Ishikawa (cell line): ENCODE measurements at regions not wholly inside any gene's neighbourhood (a gene's known extent, or its start where the extent isn't known, plus 50 kb on each side); places are given as distances from the start of the nearest gene placed in this dataset.

Experiments used
- EGR1 ChIP-seq: IDR thresholded peaks from 2 replicates; pipeline ENCODE4 v1.6.1; 2012
- EP300 ChIP-seq: IDR thresholded peaks from 2 replicates; pipeline ENCODE4 v1.6.1; 2012; ENCODE audit warnings: borderline replicate concordance
- FOXM1 ChIP-seq: IDR thresholded peaks from 2 replicates; pipeline ENCODE4 v1.6.1; 2012; ENCODE audit warnings: low read depth, borderline replicate concordance
- RAD21 ChIP-seq: IDR thresholded peaks from 2 replicates; pipeline ENCODE4 v1.6.1; 2012; ENCODE audit warnings: low read depth
- TAF1 ChIP-seq: IDR thresholded peaks from 2 replicates; pipeline ENCODE4 v1.6.1; 2012; ENCODE audit warnings: low read depth, mild to moderate bottlenecking
- TCF12 ChIP-seq: IDR thresholded peaks from 2 replicates; pipeline ENCODE4 v1.6.1; 2012; ENCODE audit warnings: low read depth
- YY1 ChIP-seq: IDR thresholded peaks from 2 replicates; pipeline ENCODE4 v1.6.1; 2012; ENCODE audit warnings: low read depth
- TF ChIP-seq, protein P1 (sequence below): IDR thresholded peaks from 2 replicates; pipeline ENCODE4 v1.6.1; 2012; ENCODE audit warnings: low read depth, mild to moderate bottlenecking
- TF ChIP-seq, protein P2 (sequence below): IDR thresholded peaks from 2 replicates; pipeline ENCODE4 v1.6.1; 2012
- TF ChIP-seq, protein P3 (sequence below): IDR thresholded peaks from 2 replicates; pipeline ENCODE4 v1.6.1; 2012

DNA sequence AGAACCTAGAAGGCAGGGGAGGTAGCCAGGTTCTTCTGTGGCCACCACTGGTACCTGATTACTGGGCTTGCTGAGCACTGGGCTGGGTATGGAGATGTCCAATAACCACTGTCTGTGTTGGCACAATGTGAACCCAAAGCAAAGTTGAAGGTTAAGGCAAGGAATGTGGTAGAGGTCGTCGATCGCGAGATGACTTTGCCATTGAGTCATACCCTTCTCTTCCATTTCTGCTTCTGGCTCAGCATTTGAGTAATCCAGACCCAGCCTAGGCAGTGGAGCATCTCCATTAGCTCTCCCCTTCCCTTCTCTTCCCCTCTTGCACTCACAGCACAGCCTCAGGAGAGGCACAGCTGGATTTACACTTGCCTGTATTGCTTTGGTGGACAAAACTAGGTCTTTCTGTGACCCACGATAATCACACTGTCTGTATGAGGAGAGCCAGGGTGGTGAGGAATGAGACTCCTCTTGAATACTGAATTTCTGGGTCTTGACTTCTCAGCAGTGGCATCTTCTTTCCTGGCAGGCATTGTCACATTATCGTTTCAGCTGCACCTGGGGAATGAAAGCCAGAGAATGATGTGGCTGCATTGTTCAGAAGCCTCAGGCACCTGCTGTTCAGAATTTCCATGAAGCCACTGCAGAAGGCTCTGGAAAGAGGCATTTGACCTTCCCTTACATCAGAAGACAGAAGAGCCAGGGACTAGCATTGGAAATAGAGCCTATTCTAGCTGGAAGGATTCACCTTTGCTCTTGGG, 272.6 kb downstream of the PDCD6IP start:
- TF ChIP-seq YY1 (no peak), EP300 (no peak), EGR1 (no peak), TAF1 (no peak), TCF12 (no peak), RAD21 (no peak), FOXM1 (no peak)
- TF ChIP-seq, protein P1, sequence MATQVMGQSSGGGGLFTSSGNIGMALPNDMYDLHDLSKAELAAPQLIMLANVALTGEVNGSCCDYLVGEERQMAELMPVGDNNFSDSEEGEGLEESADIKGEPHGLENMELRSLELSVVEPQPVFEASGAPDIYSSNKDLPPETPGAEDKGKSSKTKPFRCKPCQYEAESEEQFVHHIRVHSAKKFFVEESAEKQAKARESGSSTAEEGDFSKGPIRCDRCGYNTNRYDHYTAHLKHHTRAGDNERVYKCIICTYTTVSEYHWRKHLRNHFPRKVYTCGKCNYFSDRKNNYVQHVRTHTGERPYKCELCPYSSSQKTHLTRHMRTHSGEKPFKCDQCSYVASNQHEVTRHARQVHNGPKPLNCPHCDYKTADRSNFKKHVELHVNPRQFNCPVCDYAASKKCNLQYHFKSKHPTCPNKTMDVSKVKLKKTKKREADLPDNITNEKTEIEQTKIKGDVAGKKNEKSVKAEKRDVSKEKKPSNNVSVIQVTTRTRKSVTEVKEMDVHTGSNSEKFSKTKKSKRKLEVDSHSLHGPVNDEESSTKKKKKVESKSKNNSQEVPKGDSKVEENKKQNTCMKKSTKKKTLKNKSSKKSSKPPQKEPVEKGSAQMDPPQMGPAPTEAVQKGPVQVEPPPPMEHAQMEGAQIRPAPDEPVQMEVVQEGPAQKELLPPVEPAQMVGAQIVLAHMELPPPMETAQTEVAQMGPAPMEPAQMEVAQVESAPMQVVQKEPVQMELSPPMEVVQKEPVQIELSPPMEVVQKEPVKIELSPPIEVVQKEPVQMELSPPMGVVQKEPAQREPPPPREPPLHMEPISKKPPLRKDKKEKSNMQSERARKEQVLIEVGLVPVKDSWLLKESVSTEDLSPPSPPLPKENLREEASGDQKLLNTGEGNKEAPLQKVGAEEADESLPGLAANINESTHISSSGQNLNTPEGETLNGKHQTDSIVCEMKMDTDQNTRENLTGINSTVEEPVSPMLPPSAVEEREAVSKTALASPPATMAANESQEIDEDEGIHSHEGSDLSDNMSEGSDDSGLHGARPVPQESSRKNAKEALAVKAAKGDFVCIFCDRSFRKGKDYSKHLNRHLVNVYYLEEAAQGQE = no peak
- TF ChIP-seq, protein P2, sequence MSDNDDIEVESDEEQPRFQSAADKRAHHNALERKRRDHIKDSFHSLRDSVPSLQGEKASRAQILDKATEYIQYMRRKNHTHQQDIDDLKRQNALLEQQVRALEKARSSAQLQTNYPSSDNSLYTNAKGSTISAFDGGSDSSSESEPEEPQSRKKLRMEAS = no peak
- TF ChIP-seq, protein P3, sequence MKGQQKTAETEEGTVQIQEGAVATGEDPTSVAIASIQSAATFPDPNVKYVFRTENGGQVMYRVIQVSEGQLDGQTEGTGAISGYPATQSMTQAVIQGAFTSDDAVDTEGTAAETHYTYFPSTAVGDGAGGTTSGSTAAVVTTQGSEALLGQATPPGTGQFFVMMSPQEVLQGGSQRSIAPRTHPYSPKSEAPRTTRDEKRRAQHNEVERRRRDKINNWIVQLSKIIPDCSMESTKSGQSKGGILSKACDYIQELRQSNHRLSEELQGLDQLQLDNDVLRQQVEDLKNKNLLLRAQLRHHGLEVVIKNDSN = no peak
